HepG2 (cell line): ENCODE measurements at regions not wholly inside any gene's neighbourhood (a gene's known extent, or its start where the extent isn't known, plus 50 kb on each side); places are given as distances from the start of the nearest gene placed in this dataset.

ENCODE experiments used
- CCDC6 ChIP-seq: sonication (generic); formaldehyde crosslinking; IDR thresholded peaks from 2 replicates; pipeline ENCODE4 v1.8.1; 2022; ENCODE audit warnings: mild to moderate bottlenecking, missing genetic modification reagents, moderate library complexity
- CEBPB ChIP-seq: IDR thresholded peaks from 2 replicates; pipeline ENCODE4 v1.6.1; 2011; ENCODE audit warnings: low read depth, low read length, improper control_type of control experiment, borderline replicate concordance
- CHCHD3 ChIP-seq: sonication (generic); formaldehyde crosslinking; IDR thresholded peaks from 2 replicates; pipeline ENCODE4 v1.8.0; 2022; ENCODE audit warnings: mild to moderate bottlenecking, missing genetic modification reagents, moderate library complexity
- FOXO1 ChIP-seq: sonication (generic); formaldehyde crosslinking; IDR thresholded peaks from 2 replicates; pipeline ENCODE4 v1.4.0; 2020; ENCODE audit warnings: missing genetic modification reagents
- HNF4A ChIP-seq: sonication (generic); formaldehyde crosslinking; IDR thresholded peaks from 2 replicates; pipeline ENCODE4 v1.4.0; 2020; ENCODE audit warnings: missing genetic modification reagents
- HNF4G ChIP-seq, 2 experiments: sonication (generic) in 1 of 2; formaldehyde crosslinking in 1 of 2; IDR thresholded peaks; 2 replicates each; pipeline versions ENCODE4 v1.4.0 to v1.6.1; 2011 to 2020; ENCODE audit warnings: borderline replicate concordance in 2 of 2, low read depth in 2 of 2, mild to moderate bottlenecking in 2 of 2, low read length in 1 of 2, missing genetic modification reagents in 1 of 2, moderate library complexity in 1 of 2
- MLXIP ChIP-seq: sonication (generic); formaldehyde crosslinking; IDR thresholded peaks from 2 replicates; pipeline ENCODE4 v1.9.0; 2021; ENCODE audit warnings: missing genetic modification reagents, borderline replicate concordance
- POLR2AphosphoS2 ChIP-seq: IDR thresholded peaks from 2 replicates; pipeline ENCODE4 v1.6.1; 2011; ENCODE audit warnings: low read depth, low read length, improper control_type of control experiment
- SMAD3 ChIP-seq: sonication (generic); formaldehyde crosslinking; IDR thresholded peaks from 2 replicates; pipeline ENCODE4 v1.4.0; 2020; ENCODE audit warnings: missing genetic modification reagents
- ZNF253 ChIP-seq: sonication (generic); formaldehyde crosslinking; IDR thresholded peaks from 2 replicates; pipeline ENCODE4 v1.8.0; 2022; ENCODE audit warnings: mild to moderate bottlenecking, missing genetic modification reagents, borderline replicate concordance
- ZNF337 ChIP-seq: sonication (generic); formaldehyde crosslinking; IDR thresholded peaks from 2 replicates; pipeline ENCODE4 v1.5.1; 2020; ENCODE audit warnings: missing genetic modification reagents, low read depth, mild to moderate bottlenecking, borderline replicate concordance
- ZNF44 ChIP-seq: sonication (generic); formaldehyde crosslinking; IDR thresholded peaks from 2 replicates; pipeline ENCODE4 v1.5.1; 2020; ENCODE audit warnings: mild to moderate bottlenecking, missing genetic modification reagents
- ZNF468 ChIP-seq: sonication (generic); formaldehyde crosslinking; IDR thresholded peaks from 2 replicates; pipeline ENCODE4 v1.8.0; 2022; ENCODE audit warnings: mild to moderate bottlenecking, moderate library complexity, missing genetic modification reagents

- TF ChIP-seq MLXIP (CRISPR knock-in tag) (no peak), ZNF44 (no peak), ZNF337 (CRISPR knock-in tag) (no peak), CCDC6 (no peak), CEBPB (peak; percentile 65; the same call in 1 of the 2 replicates), HNF4A (CRISPR knock-in tag) (peak; percentile 25; the same call in 1 of the 2 replicates), POLR2AphosphoS2 (no peak), ZNF253 (no peak), SMAD3 (CRISPR knock-in tag) (no peak), FOXO1 (CRISPR knock-in tag) (no peak), CHCHD3 (CRISPR knock-in tag) (no peak), ZNF468 (no peak), HNF4G (IDR thresholded peaks at IDR 0.05; ENCODE audit: borderline replicate concordance, low read depth, low read length) (no peak), HNF4G (CRISPR knock-in tag; IDR thresholded peaks at IDR 0.05; ENCODE audit: borderline replicate concordance, low read depth) (no peak)
- TF ChIP-seq, all 625 proteins: peak for 3
Measured at GRCh38 chrX:39704590-39704989, 393.2 kb downstream of the BCOR start (continued).
